ENCODE measurements at regions not wholly inside any gene's neighbourhood (a gene's known extent, or its start where the extent isn't known, plus 50 kb on each side); places are given as distances from the start of the nearest gene placed in this dataset.
A peak's percentile ranks its signal among the peaks of the same experiment; 100 is the strongest.
"Not testable (repeated sequence)": the region's sequence is repeated elsewhere in the genome, so short reads cannot be mapped to it uniquely, and the experiment has no call there.

- not testable (repeated sequence) for DNase-seq
Observed at GRCh38 chr17:14518919-14519318, 218.0 kb downstream of the HS3ST3B1 start.

GRCh38 chr17:14514973-14515372 lies 214.1 kb downstream of the HS3ST3B1 start:
- DNase-seq = no peak

DNA sequence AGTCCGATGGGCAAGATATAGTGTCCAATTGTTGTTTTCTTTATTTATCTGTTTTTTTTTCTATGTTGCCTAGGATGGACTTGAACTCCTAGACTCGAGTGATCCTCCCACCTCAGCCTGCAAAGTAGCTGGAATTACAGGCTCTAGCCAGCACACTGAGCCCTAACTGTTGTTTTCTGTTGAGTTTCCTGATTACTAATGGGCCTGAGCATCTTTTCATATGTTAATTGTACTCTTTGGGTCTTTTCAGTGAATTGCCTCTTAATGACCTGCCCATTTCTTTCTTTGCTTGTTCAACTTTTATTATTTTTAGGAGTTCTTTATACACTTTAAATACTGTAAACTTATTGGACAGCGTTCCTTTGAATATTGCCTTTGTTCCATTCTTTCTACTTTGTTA lies 213.0 kb downstream of the HS3ST3B1 start:
- no peak for DNase-seq

DNA sequence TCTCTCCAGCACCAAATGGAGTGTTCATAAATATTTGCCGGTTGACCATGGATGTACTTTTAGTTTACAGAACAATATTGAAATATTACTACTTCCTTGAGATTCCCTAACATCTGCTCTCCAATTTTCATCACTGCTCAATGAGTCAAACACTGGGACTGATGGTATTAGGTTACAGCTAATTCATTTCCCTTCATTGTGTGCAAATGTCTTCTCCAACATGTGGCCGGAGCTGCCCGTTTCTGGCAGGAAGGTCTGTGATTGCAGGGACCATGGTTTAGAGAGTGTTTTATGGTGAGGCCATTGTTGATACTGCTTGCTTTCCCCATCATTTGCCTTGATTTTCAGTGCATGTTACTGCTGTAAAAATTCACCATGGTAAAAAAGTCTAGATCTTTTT lies 209.3 kb downstream of the HS3ST3B1 start:
- no peak for DNase-seq

- no peak for DNase-seq
Observed at GRCh38 chr17:14508156-14508555, 207.3 kb downstream of the HS3ST3B1 start.

DNA sequence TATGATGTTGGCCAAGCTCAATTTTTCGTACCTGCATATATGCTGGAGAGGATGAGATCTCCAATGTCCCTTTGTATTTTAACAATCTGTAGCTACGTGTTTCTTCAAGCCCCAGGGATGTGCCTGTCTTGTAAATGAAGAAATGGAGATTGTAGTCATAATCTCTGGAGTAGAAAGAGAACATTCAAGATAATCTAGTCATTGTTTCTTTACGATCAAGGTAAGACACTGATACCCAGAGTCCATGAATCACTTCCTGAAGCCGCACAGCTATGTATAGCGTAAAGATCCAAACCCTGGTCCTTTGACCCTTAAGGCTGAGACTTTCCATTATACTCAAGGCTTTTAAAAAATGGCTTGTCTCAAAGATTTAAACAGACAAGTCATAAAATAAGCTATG lies 205.5 kb downstream of the HS3ST3B1 start:
- no peak for DNase-seq

DNA sequence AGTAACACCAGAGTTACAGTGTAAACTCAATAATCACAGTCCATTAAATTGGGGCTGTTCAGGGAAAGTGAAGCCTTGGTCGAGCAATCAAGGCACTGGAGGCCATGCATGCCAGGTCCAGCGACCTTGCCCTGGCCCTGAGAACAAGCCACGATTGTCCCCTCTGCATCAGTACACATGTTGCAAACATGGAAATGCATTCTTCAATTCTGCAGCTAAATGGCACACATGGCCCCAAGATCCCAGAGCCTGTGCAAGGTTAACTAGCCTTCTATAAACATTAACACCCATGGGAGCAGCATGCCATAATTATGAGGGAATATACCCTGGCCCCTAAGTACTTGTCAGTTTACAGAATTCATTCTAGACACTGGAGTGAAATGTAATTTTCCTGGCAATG lies 204.7 kb downstream of the HS3ST3B1 start:
- no peak for DNase-seq

DNA sequence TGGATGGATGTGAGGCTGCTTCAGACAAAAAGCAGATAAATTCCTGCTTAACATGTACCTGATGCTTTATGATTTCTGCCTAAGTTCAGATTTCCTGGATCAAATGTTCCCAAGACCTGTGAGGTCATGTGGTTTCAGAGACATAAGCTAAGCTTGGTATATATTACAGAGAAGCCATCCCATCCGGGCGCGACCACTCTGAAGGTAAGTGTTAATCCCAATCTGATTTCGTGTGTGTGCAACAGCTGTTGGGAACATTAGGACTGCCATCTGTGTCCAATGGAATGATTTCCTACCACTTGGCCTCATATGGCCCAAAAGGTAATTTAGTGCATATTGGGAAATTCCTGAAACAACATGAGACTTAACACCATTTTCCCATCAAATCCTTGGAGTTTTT lies 199.1 kb downstream of the HS3ST3B1 start:
- DNase-seq = no peak

DNA sequence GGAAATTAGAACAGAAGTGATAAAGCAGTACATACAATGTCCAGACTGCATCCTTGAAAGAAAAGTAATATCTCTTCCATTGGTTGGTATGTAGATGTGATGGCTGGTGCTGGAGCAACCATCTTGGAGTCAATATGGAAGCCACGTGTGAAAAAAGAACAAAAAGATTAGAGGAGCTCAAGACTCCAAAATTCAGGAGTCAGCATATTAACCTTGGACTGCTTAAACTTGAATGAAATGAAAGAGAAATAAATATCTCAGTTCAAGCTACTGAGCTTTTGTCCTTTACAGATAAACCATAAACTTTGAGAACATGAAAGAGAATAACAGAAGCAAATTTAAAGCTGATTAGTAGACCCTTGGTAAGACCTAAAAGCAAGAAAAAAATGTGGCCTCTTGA lies 197.9 kb downstream of the HS3ST3B1 start:
- no peak for DNase-seq

GRCh38 chr17:14494161-14494560 lies 193.3 kb downstream of the HS3ST3B1 start:
- DNase-seq = no peak

DNA sequence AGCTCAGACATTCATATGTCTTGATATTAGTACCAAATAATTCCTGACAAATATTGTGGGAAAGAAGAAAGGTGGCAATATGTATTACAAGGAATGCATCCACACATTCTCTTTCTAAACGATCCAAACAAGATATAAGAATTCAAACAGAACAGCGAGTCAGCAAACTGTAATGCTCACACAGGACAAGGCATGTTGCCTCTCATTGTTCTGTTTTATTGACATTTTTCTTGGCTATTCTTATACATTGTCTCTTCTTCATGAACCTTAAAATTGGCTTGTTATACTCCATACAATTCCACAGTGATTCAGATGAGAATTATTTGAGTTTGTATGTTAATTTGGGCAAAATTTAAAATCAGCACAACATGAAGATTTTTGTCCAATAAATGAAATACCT lies 189.1 kb downstream of the HS3ST3B1 start:
- DNase-seq = no peak

- no peak for DNase-seq
Observed at GRCh38 chr17:14488958-14489550, 188.2 kb downstream of the HS3ST3B1 start.

DNA sequence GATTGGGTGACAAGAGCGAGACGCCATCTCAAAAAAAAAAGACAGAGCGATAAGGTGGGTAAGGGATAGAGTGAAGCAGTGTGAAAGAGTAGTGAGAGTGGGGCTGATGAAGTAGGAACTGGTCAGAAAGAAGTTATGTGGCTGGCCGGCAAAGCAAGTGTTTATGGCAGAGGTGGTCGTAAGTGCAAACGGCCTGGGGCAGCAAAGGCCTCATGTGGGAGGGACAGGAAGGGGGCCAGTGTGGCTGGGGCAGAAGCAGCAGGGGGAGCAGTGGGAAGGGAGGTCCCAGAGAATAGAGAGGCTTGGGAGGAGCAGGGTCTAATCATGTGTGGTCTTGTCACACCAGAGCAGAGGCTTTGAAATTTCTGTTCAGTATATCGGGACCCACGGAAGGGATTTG lies 186.2 kb downstream of the HS3ST3B1 start:
- no peak for DNase-seq

DNA sequence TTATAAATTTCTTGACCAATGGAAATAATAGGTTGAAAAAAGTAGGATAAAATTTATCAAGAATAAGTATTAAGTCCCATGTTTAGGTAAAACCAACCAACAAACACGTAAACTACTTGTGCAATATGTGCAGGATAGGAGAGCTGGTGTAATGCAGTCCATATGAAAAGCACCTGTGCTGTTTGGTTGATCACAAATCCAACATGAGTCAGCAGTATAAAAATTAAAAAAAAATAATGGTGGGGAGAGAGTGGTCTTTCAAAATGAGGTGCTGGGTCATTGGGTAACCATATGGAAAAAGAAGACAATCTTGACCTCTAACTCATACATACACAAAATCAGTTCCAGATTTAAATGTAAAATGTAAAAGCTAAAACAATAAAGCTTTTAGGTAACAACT lies 181.8 kb downstream of the HS3ST3B1 start:
- no peak for DNase-seq

GRCh38 chr17:14481664-14482063 lies 180.8 kb downstream of the HS3ST3B1 start:
- no peak for DNase-seq

DNA sequence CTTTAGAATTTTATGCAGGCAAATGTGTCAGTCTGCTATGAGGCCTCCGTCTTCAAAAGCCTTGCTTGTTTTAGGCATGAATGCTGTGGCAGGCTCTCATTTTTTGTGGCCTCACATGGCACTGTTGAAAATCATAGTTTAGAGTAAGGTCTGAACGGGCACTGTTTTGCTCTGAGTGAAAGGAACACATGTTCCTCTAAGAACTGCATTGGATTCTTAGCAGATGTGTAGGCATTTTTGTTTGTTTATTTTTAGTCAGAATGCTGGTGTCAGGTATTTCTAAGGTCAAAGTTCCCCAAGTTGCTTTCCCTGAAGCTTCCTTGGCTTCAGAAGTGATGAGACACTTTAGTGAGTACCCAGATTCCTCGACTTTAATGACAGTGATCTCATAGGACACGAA lies 173.7 kb downstream of the HS3ST3B1 start:
- DNase-seq = no peak

GRCh38 chr17:14471052-14471451 lies 170.2 kb downstream of the HS3ST3B1 start:
- DNase-seq = peak; percentile 14

DNA sequence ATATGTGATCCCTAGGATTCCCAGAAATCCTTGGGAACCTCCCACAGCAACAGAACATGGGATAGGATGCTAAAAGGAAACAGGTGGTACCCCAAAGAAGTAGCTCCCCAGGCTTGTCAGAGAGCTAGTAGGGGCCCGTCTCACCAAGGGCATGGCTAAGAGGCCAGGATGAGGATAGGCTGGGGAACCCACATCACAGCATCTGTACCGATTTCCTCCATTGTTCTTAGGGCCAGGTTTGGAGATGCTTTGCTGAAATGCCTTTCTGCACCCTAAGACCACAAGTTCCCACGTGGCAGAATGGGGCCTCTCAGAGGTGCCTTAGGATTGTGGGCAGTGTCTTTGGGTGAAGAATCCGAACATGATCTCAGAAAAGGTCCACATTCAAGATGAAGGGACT lies 169.5 kb downstream of the HS3ST3B1 start:
- DNase-seq = no peak

DNA sequence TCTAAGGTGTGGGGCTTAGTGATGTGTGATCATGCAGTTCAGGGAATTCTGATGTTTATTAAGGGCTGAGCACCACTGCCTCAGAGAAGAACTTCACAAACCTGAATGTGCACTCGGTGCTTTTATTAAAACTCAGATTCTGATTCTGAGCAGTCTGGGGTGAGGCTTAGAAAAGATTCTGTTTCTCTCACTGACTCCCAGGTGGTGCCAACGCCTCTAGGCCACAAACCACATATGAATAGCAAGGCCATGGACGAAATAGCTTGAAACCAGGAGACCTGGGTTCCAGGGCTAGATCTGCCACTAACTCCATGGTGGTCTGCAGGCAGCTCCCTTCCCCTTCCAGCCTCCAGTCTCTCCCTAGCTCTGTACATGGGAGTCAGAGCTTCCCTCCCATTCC lies 169.1 kb downstream of the HS3ST3B1 start:
- no peak for DNase-seq

GRCh38 chr17:14468858-14469257 lies 168.0 kb downstream of the HS3ST3B1 start:
- DNase-seq = no peak

- no peak for DNase-seq
Observed at GRCh38 chr17:14461227-14461548, 160.3 kb downstream of the HS3ST3B1 start.

GRCh38 chr17:14460516-14461226 lies 159.8 kb downstream of the HS3ST3B1 start:
- no peak for DNase-seq

- DNase-seq = no peak
Observed at GRCh38 chr17:14459955-14460354, 159.1 kb downstream of the HS3ST3B1 start.

DNA sequence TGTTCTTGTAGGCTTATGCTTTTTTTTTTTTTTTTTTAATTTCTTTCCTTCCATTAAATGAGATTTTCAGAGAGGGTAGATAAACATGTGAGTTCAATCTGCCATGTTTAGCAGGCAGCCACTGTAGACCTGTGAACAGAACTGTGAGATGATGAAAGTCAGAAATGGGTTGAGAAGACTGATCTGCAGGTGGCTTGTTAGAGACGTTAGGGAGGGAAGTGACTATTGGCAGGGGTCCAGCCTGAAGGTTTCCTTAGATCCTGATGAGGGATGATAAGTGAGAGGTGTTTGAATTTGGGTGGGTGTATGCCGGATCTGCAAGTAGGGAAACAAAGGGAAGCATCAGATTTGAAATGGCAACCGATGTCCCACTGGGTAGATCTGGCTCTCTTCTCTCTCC lies 157.8 kb downstream of the HS3ST3B1 start:
- DNase-seq = no peak

DNA sequence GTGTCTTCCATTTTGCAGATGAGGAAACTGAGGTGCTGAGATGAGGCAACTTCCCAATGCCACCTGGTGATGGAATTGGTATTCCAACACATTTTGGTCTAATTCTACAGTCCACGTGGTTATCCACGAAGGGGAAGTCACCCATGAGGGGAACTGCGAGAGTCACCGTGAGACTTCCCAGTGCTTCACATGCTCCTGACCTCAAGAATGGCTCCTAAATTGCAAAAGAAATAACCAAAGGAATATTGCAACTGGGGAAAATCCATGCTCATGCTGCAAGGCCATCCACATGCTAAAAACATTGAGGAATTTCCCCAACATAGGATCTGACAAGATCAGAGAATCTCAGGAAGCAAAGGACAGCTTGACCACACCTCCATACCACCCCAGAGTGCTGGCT lies 153.9 kb downstream of the HS3ST3B1 start:
- no peak for DNase-seq

Data from kidney glomerular epithelial cell (primary cell).